ENCODE measurements at regions not wholly inside any gene's neighbourhood (a gene's known extent, or its start where the extent isn't known, plus 50 kb on each side); places are given as distances from the start of the nearest gene placed in this dataset.

DNA sequence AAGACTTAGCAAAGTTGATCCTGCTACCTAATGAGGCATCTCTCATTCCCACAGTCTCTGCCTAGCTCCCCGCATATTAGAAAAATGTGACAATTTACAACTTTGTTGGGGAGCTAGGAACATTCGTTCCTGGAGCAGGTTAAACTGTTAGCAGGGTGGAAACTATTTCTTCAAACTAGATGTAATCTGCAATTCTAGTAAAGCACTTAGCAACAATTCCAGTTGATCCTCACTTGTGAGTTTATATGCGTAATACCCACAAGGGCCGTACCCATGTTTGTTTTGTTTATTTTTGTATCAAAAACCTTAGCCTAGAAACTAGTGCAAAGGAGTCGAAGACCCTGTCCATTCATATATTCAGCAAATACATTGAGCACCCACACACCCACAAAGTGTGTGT, 175.8 kb upstream of the DMAC1 start:
- TF ChIP-seq, protein P1, sequence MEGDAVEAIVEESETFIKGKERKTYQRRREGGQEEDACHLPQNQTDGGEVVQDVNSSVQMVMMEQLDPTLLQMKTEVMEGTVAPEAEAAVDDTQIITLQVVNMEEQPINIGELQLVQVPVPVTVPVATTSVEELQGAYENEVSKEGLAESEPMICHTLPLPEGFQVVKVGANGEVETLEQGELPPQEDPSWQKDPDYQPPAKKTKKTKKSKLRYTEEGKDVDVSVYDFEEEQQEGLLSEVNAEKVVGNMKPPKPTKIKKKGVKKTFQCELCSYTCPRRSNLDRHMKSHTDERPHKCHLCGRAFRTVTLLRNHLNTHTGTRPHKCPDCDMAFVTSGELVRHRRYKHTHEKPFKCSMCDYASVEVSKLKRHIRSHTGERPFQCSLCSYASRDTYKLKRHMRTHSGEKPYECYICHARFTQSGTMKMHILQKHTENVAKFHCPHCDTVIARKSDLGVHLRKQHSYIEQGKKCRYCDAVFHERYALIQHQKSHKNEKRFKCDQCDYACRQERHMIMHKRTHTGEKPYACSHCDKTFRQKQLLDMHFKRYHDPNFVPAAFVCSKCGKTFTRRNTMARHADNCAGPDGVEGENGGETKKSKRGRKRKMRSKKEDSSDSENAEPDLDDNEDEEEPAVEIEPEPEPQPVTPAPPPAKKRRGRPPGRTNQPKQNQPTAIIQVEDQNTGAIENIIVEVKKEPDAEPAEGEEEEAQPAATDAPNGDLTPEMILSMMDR (IDR thresholded peaks at IDR 0.05): no peak
- TF ChIP-seq POLR2A (IDR thresholded peaks at IDR 0.05): no peak
